SH-SY5Y (cell line): ENCODE measurements at regions not wholly inside any gene's neighbourhood (a gene's known extent, or its start where the extent isn't known, plus 50 kb on each side); places are given as distances from the start of the nearest gene placed in this dataset.

ENCODE experiments used
- GATA2 ChIP-seq: IDR thresholded peaks from 2 replicates; pipeline ENCODE4 v1.6.1; 2011; ENCODE audit warnings: mild to moderate bottlenecking, low read depth, low read length
- GATA3 ChIP-seq: IDR thresholded peaks from 2 replicates; pipeline ENCODE4 v1.6.1; 2011; ENCODE audit warnings: low read depth, mild to moderate bottlenecking, low read length, moderate library complexity

DNA sequence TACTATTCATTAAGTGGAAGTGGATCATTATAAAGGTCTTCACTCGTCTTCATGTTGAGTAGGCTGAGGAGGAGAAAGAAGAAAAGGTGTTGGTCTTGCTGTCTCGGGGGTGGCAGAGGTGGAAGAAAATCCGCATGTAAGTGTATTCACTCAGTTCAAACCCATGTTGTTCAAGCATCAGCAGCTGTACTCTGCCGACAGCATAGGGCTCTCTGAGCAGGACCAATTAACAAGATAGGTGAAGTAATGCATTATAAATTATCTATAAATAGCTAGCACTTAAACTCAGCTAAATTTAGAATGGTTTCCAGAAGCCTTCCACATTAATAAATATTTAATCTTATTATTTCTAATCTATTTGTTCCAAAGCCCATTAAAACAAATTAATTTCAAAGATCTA is 116.8 kb downstream of the RGS2 start:
- TF ChIP-seq GATA2 = no peak
- no peak for TF ChIP-seq GATA3
